Pancreas (tissue), 10 donors: ENCODE measurements at regions not wholly inside any gene's neighbourhood (a gene's known extent, or its start where the extent isn't known, plus 50 kb on each side); places are given as distances from the start of the nearest gene placed in this dataset.

Source experiments
- ATAC-seq, 4 donors: fragments of 200-7000 bp; cut with Tn5 transposase; one replicate each; pipeline versions ENCODE4 v1.8.0 to v1.9.1; 2020; ENCODE audit warnings: mild to moderate bottlenecking in 4 of 4, moderate library complexity in 4 of 4
- DNase-seq, 6 donors: peaks; one replicate each; pipeline ENCODE4 v3.0.0-alpha.2; 2020
- FAIRE-seq: peaks from 2 replicates; lab custom pipeline; 2012; peaks lifted over from hg19 to GRCh38; lab: Jason Lieb, UNC
- H3K27ac ChIP-seq, 4 donors: fragments of 200-600 bp; sonication (generic); 1 replicate in 3 of 4; 2 replicates in 1 of 4; pipeline versions ENCODE4 v1.5.0 to v1.8.0; 2020
- H3K27me3 ChIP-seq, 4 donors: fragments of 200-600 bp; one replicate each; pipeline ENCODE4 v1.8.0; 2021
- H3K36me3 ChIP-seq, 3 donors: fragments of 200-600 bp; sonication (generic) in 1 of 3; one replicate each; pipeline versions ENCODE4 v1.5.0 to v1.8.0; 2020 to 2021
- H3K4me1 ChIP-seq, 3 donors: fragments of 200-600 bp; one replicate each; pipeline ENCODE4 v1.8.0; 2021
- H3K4me3 ChIP-seq, 4 donors: fragments of 200-600 bp; sonication (generic) in 2 of 4; one replicate each; pipeline versions ENCODE4 v1.5.0 to v1.8.0; 2020 to 2021
- H3K9me3 ChIP-seq, 4 donors: fragments of 200-600 bp; one replicate each; pipeline ENCODE4 v1.8.0; 2021
- CTCF ChIP-seq, 4 donors: fragments of 200-600 bp; sonication (generic) in 3 of 4; IDR thresholded peaks; one replicate each; pipeline versions ENCODE4 v1.5.0 to v1.8.0; 2021; ENCODE audit warnings: antibody characterized with exemption in 4 of 4
- WGBS, 2 donors: extraction: QIAGEN DNeasy Blood & Tissue Kit; methylation state at CpG; one replicate each; pipeline ENCODE4 v1.1.7; 2013; 5-methylcytosine and 5-hydroxymethylcytosine counted together
- intact Hi-C, 3 donors: fragments of 100-400 bp; cut with DNase I; formaldehyde crosslinking; loops; one replicate each; pipeline versions ENCODE4 v1.11.1 to v1.14.2; 2022
- donor health status: healthy with polysubstance abuse.
- donor health status: DM: no; HTN: no; CAD: no; lungs with moderate emphysema.
- donor health status: DM: no; HTN: no; CAD: no.
- donor health status: control.
- donor health status: control.
- donor health status: Bipolar disorder and iron deficiency.
- donor health status: DM: yes; HTN: yes; CAD: no.
- donor health status: DM: no; HTN: no; CAD: no.
- donor health status: DM: no; HTN: no; CAD: no.
- donor health status: DM: yes; HTN: yes; CAD: no.

GRCh38 chrX:69285881-69286564 lies 120.8 kb upstream of the PJA1 start:
- ATAC-seq: peak; percentile 83 to 90 (median 88)
- no peak overlapping the region for H3K27ac ChIP-seq
- peak; percentile 72 to 96 (median 90) for TF ChIP-seq CTCF (IDR thresholded peaks at IDR 0.05)
- 4 to 5% methylated on average over 28 to 31 of the region's 31 CpGs for WGBS, 2 donors
- peak overlapping the region in 2 of 4 donors; percentile 13 to 39 for H3K4me3 ChIP-seq
- intact Hi-C loops: loop anchor here in 1 of 3 donors (5.0 to 10.0 kb wide), 2 partner anchors 191 to 459 kb away; partner anchors contain the start of gene EFNB1
- H3K36me3 ChIP-seq: no peaks in the 10 kb centered on the region
- H3K9me3 ChIP-seq: no peaks in the 10 kb centered on the region
- DNase-seq: peak; percentile 26 to 90 (median 67)
- H3K27me3 ChIP-seq: peaks cover 0 to 8% (median 0%) of the 10 kb centered on the region in 4 donors
- H3K4me1 ChIP-seq: no peaks in the 10 kb centered on the region
- FAIRE-seq: no peak

GRCh38 chrX:69285401-69285877 lies 120.2 kb upstream of the PJA1 start:
- intact Hi-C loops: loop anchor here in 1 of 3 donors (5.0 to 10.0 kb wide), 2 partner anchors 191 to 458 kb away; partner anchors contain the start of gene EFNB1
- no peaks in the 10 kb centered on the region for H3K9me3 ChIP-seq
- no peak overlapping the region for H3K27ac ChIP-seq
- no peak for TF ChIP-seq CTCF (IDR thresholded peaks at IDR 0.05)
- DNase-seq (no peak), FAIRE-seq (no peak), ATAC-seq (peak in 3 of 4 donors; percentile 3 to 14 (median 13))
- peaks cover 0 to 8% (median 0%) of the 10 kb centered on the region in 4 donors for H3K27me3 ChIP-seq
- peaks cover 0 to 5% (median 3%) of the 10 kb centered on the region in 3 donors for H3K4me1 ChIP-seq
- peak overlapping the region in 2 of 4 donors; percentile 13 to 39 for H3K4me3 ChIP-seq
- H3K36me3 ChIP-seq: no peaks in the 10 kb centered on the region
- WGBS, 2 donors: 56% methylated on average over 10 of the region's 10 CpGs

- no peak overlapping the region for H3K27ac ChIP-seq
- no peaks in the 10 kb centered on the region for H3K36me3 ChIP-seq
- intact Hi-C loops: loop anchor here in 2 of 3 donors (5.0 to 10.0 kb wide), 2 partner anchors 190 to 457 kb away; partner anchors contain the start of gene EFNB1 (in 1 of the 2)
- no peak overlapping the region for H3K4me3 ChIP-seq
- H3K9me3 ChIP-seq: no peaks in the 10 kb centered on the region
- FAIRE-seq (no peak), ATAC-seq (no peak), DNase-seq (no peak)
- no peak for TF ChIP-seq CTCF (IDR thresholded peaks at IDR 0.05)
- peaks cover 0 to 8% (median 3%) of the 10 kb centered on the region in 3 donors for H3K4me1 ChIP-seq
- peaks cover 0 to 8% (median 0%) of the 10 kb centered on the region in 4 donors for H3K27me3 ChIP-seq
- 79 to 91% methylated on average over 8 of the region's 8 CpGs for WGBS, 2 donors
These were observed 119.2 kb upstream of the PJA1 start for GRCh38 chrX:69284491-69284890.

GRCh38 chrX:69282893-69283690 lies 117.8 kb upstream of the PJA1 start:
- H3K27me3 ChIP-seq: peaks cover 0 to 8% (median 0%) of the 10 kb centered on the region in 4 donors

More at GRCh38 chrX:69282893-69283690, 117.8 kb upstream of the PJA1 start:
- no peaks in the 10 kb centered on the region for H3K36me3 ChIP-seq
- H3K4me3 ChIP-seq: no peak overlapping the region
- FAIRE-seq (no peak), DNase-seq (no peak), ATAC-seq (no peak)
- H3K27ac ChIP-seq: no peak overlapping the region
- no peaks in the 10 kb centered on the region for H3K9me3 ChIP-seq
- intact Hi-C loops: loop anchor here in 2 of 3 donors (5.0 to 10.0 kb wide), 2 partner anchors 188 to 456 kb away; partner anchors contain the start of gene EFNB1 (in 1 of the 2)
- WGBS, 2 donors: 77 to 90% methylated on average over 10 of the region's 10 CpGs
- no peak for TF ChIP-seq CTCF (IDR thresholded peaks at IDR 0.05)
- H3K4me1 ChIP-seq: peaks cover 0 to 8% (median 3%) of the 10 kb centered on the region in 3 donors
